DOHH2 (cell line): ENCODE measurements at regions not wholly inside any gene's neighbourhood (a gene's known extent, or its start where the extent isn't known, plus 50 kb on each side); places are given as distances from the start of the nearest gene placed in this dataset.

ENCODE experiments used
- EZH2phosphoT487 ChIP-seq: fragments of 200-600 bp; sonication (generic); IDR thresholded peaks from 2 replicates; pipeline ENCODE4 v1.6.1; 2017; ENCODE audit warnings: borderline replicate concordance, mild to moderate bottlenecking, antibody characterized with exemption, low read length, moderate library complexity, mixed read lengths
- TF ChIP-seq, protein P1 (sequence below): fragments of 200-600 bp; sonication (generic); IDR thresholded peaks from one replicate; pipeline ENCODE4 v1.5.1; 2014; ENCODE audit warnings: antibody characterized with exemption, mild to moderate bottlenecking, low read depth, low read length; ENCODE audit not compliant: poor library complexity, severe bottlenecking

DNA sequence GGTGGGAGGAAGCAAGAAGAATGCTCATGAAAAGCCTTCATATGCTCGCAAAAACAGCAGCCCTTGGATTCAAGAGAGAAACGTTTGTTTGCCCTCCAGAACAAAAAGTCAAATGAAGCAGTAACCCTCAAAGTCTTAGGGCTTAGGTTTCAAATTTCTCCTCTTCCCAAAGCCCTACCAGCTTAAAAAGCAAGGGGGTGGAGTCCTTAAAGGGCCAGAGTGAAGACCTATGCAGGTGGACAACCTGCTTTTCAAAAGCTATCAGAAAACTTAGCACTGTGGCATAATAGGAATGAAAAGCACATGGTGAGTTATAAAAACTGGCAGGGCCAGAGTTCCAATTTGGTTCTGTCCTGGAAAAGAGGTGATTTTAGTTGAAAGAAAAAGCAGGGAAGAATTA, 253.3 kb downstream of the NAP1L3 start:
- TF ChIP-seq, protein P1, sequence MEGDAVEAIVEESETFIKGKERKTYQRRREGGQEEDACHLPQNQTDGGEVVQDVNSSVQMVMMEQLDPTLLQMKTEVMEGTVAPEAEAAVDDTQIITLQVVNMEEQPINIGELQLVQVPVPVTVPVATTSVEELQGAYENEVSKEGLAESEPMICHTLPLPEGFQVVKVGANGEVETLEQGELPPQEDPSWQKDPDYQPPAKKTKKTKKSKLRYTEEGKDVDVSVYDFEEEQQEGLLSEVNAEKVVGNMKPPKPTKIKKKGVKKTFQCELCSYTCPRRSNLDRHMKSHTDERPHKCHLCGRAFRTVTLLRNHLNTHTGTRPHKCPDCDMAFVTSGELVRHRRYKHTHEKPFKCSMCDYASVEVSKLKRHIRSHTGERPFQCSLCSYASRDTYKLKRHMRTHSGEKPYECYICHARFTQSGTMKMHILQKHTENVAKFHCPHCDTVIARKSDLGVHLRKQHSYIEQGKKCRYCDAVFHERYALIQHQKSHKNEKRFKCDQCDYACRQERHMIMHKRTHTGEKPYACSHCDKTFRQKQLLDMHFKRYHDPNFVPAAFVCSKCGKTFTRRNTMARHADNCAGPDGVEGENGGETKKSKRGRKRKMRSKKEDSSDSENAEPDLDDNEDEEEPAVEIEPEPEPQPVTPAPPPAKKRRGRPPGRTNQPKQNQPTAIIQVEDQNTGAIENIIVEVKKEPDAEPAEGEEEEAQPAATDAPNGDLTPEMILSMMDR: no peak
- TF ChIP-seq EZH2phosphoT487: no peak
